Panc1 (cell line): ENCODE measurements at regions not wholly inside any gene's neighbourhood (a gene's known extent, or its start where the extent isn't known, plus 50 kb on each side); places are given as distances from the start of the nearest gene placed in this dataset.

Experiments
- CTCF ChIP-seq: fragments of 450-650 bp; IDR thresholded peaks from 2 replicates; pipeline ENCODE4 v1.5.1; 2017; ENCODE audit warnings: mild to moderate bottlenecking
- POLR2AphosphoS5 ChIP-seq: IDR thresholded peaks from 2 replicates; pipeline ENCODE4 v1.6.1; 2012; ENCODE audit warnings: mild to moderate bottlenecking, low read depth, low read length, moderate library complexity
- SIN3A ChIP-seq: IDR thresholded peaks from 2 replicates; pipeline ENCODE4 v1.6.1; 2012; ENCODE audit warnings: low read depth, mild to moderate bottlenecking, low read length, moderate library complexity, borderline replicate concordance; ENCODE audit not compliant: insufficient read depth
- TCF7L2 ChIP-seq: IDR thresholded peaks from 2 replicates; pipeline ENCODE4 v1.6.1; 2011; ENCODE audit warnings: mild to moderate bottlenecking, low read depth, low read length, inconsistent platforms

- TF ChIP-seq CTCF = no peak
- TF ChIP-seq POLR2AphosphoS5 = no peak
- no peak for TF ChIP-seq TCF7L2
- TF ChIP-seq SIN3A = no peak
Observed at GRCh38 chr1:47506053-47506452, 68.2 kb downstream of the FOXD2 start.
